Immature natural killer cell (primary cell): ENCODE measurements at regions not wholly inside any gene's neighbourhood (a gene's known extent, or its start where the extent isn't known, plus 50 kb on each side); places are given as distances from the start of the nearest gene placed in this dataset.

Experiments used
- DNase-seq, 3 donors: peaks; one replicate each; pipeline ENCODE4 v3.0.0; 2022; ENCODE audit warnings: mixed read lengths in 1 of 3
- H3K27ac Mint-ChIP-seq, 6 donors: one replicate each; pipeline ENCODE4 v1.8.0; 2020; ENCODE audit warnings: mixed read lengths in 6 of 6, mild to moderate bottlenecking in 5 of 6, inconsistent platforms in 4 of 6, moderate library complexity in 3 of 6
- H3K27me3 Mint-ChIP-seq, 3 donors: one replicate each; pipeline ENCODE4 v1.8.0; 2020 to 2021; ENCODE audit warnings: low read depth in 3 of 3, mild to moderate bottlenecking in 3 of 3, mixed read lengths in 3 of 3, moderate library complexity in 3 of 3, inconsistent platforms in 1 of 3
- H3K36me3 Mint-ChIP-seq, 3 donors: one replicate each; pipeline ENCODE4 v1.8.0; 2020; ENCODE audit warnings: mixed read lengths in 3 of 3, inconsistent platforms in 2 of 3, mild to moderate bottlenecking in 2 of 3
- H3K4me1 Mint-ChIP-seq, 2 donors: one replicate each; pipeline ENCODE4 v1.8.0; 2020; ENCODE audit warnings: inconsistent platforms in 2 of 2, mild to moderate bottlenecking in 2 of 2, mixed read lengths in 2 of 2, moderate library complexity in 1 of 2
- H3K4me3 Mint-ChIP-seq, 5 donors: one replicate each; pipeline ENCODE4 v1.8.0; 2020; ENCODE audit warnings: mild to moderate bottlenecking in 5 of 5, mixed read lengths in 5 of 5, inconsistent platforms in 3 of 5, moderate library complexity in 3 of 5
- H3K9me3 Mint-ChIP-seq, 6 donors: one replicate each; pipeline ENCODE4 v1.8.0; 2020; ENCODE audit warnings: mild to moderate bottlenecking in 6 of 6, mixed read lengths in 6 of 6, inconsistent platforms in 4 of 6, moderate library complexity in 3 of 6

DNA sequence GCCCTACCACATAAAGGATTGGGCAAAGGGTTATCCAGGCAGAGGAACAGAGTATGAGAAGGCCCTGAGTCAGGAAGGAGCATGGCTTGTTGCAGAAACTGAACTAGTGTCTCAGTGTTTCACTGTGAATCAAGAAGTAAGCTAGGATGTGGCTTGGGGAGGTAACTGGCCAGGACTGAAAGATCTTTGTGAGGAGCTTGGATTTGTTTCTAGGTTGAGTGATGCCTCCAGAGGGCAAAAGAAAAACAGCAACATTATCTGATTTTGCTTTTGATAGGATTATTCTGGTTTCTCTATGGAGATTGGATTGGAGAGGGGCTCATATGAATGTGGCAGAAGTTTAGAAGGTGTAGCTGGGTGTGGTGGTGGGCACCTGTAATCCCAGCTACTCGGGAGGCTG is 137.9 kb upstream of the HDAC9 start:
- H3K36me3 Mint-ChIP-seq, result no peaks in the 10 kb centered on the region
- no peaks in the 10 kb centered on the region for H3K9me3 Mint-ChIP-seq
- H3K27ac Mint-ChIP-seq, result peak overlapping the region in 1 of 6 donors; percentile 48
- H3K4me1 Mint-ChIP-seq, result peaks cover 6 to 16% of the 10 kb centered on the region in 2 donors
- H3K27me3 Mint-ChIP-seq, result peaks cover 0 to 2% (median 1%) of the 10 kb centered on the region in 3 donors
- no peak for DNase-seq
- no peak overlapping the region for H3K4me3 Mint-ChIP-seq

DNA sequence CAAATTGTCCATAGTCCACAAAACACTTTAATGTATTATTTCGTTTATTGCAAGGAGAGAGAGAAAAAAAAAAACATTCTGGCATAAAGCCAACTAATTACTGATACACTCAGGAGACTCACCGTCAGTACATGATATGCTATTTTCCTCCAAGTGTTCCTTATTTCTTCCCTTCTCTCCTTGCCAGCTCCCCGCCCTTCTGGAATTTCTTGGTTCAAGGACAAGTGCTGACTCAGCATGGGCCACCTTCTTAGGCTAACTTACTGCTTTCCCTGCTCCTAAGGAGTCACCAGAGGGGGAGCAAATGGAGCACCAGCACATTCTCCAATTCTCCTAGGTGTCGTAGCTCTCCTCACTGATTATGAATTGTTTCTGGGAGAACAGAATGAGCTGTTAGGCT is 133.8 kb upstream of the HDAC9 start:
- no peaks in the 10 kb centered on the region for H3K9me3 Mint-ChIP-seq

DNA sequence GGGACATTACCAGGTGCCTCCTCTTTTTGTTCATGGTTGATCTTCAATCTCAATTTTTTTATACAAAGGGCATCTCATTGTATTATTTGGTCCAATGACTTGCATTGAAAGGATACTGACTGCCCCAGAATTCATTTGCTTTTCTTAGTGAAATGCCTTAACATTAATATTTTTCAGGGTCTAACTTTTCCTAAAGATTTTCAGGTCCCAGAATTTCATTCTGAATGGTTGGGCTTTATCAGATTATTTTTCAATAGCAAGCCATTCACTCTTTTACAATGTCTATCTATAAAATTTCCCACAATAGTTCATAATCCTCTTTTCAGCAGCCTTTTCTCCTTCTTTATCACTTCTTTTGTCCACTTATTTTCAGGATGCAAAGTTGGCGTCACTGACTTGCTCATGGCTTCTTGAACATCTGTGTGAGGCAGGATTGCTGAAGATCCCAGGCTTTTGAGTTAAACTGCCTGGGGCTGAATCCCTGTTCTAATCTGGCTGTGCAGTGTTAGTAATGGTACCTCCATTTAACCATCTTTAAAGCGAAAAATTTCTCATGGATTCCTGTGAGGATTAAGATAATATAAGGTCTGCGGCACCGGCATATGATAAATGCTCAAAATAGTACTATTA is 131.7 kb upstream of the HDAC9 start:
- Mint-ChIP-seq H3K36me3 (no peaks in the 10 kb centered on the region), H3K9me3 (no peaks in the 10 kb centered on the region)

More for the DNA sequence above, 133.8 kb upstream of the HDAC9 start:
- Mint-ChIP-seq H3K4me3 (no peak overlapping the region), H3K36me3 (no peaks in the 10 kb centered on the region), H3K4me1 (no peaks in the 10 kb centered on the region), H3K27me3 (no peaks in the 10 kb centered on the region), H3K27ac (no peak overlapping the region)
- DNase-seq, result no peak

DNA sequence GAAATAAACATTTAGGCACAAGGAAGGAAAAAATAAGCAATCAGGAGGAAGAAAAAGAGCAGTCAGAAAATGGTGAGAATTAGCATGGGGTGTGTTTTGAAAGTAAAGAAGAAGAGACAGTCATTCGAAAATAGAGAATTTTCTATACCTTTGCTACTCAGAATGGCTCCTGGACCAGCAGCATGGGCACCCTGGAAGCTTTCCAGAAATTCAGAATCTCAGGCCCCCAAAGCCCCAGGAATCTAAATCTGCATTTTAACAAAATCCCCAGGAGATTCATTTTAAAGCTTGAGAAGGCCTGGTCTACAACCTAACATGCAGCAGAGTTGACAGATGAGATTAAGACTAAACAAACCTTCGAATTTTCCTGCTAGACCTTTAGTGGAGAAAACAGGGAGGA is 131.2 kb upstream of the HDAC9 start:
- Mint-ChIP-seq H3K27me3 (no peaks in the 10 kb centered on the region), H3K4me3 (no peak overlapping the region), H3K36me3 (no peaks in the 10 kb centered on the region), H3K4me1 (no peaks in the 10 kb centered on the region), H3K27ac (no peak overlapping the region), H3K9me3 (no peaks in the 10 kb centered on the region)
- DNase-seq, result no peak

More for the DNA sequence above, 131.7 kb upstream of the HDAC9 start:
- no peak overlapping the region for H3K4me3 Mint-ChIP-seq
- H3K27ac Mint-ChIP-seq, result no peak overlapping the region
- no peaks in the 10 kb centered on the region for H3K4me1 Mint-ChIP-seq
- no peak for DNase-seq
- no peaks in the 10 kb centered on the region for H3K27me3 Mint-ChIP-seq

DNA sequence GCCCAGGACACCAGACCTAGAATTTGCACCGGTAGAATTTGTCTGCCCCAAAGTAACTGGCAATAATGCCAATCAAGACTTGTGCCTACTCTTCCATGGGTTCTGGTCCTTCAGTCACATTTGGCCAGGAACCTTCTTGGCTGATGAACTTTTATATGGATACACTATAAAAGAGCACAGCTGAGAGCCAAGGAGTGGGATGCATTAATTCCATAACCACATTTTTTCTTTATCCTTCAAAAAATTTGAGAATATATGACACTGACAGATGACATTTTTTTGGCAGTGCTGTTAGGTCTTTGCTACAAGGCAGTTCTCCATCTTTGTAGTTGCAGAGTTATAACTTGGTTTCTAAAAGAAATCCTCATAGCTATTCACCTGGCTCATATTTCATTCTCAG is 129.2 kb upstream of the HDAC9 start:
- no peaks in the 10 kb centered on the region for H3K4me1 Mint-ChIP-seq
- no peak for DNase-seq
- H3K27me3 Mint-ChIP-seq, result no peaks in the 10 kb centered on the region
- H3K9me3 Mint-ChIP-seq, result no peaks in the 10 kb centered on the region
- no peak overlapping the region for H3K4me3 Mint-ChIP-seq
- peaks cover 0 to 7% (median 5%) of the 10 kb centered on the region in 3 donors for H3K36me3 Mint-ChIP-seq
- H3K27ac Mint-ChIP-seq, result no peak overlapping the region

DNA sequence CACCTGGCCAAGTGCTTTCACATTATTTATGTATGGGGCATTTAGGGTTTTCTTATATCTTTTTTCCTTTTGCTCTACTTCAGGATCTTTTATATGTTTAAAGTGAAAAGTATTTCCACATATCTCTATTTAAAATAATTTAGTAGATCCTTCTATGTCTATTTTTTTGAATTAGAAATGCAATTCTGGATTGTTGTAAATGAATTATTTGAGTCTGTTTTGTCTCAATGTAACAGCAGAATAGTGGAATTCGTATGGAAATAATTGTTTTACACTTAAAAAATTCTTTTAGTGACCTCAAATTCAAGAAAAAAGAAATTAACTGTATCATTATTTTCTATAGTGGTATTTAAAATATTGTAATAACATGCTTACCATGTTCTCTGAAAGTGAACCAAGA is 126.5 kb upstream of the HDAC9 start:
- Mint-ChIP-seq H3K27me3 (no peaks in the 10 kb centered on the region), H3K27ac (no peak overlapping the region), H3K36me3 (peaks cover 0 to 7% (median 5%) of the 10 kb centered on the region in 3 donors)

DNA sequence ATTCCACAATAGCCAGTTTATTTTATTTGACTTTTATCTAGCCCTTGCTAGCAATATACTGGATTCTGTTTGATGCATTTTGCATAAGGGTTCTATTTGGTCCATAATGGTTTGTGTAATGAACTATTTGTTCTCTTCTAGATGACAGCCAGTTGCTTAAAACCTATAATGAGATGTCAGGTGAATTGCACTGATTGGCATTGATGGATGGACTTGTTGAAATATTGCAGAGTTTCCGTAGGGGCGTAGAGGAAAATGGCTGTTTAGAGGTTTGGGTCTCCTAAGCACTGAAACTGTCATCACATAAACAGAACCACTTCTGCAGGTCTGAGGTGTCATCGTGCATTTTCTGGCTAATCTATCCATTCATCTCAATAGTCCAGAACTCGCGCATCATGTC is 124.9 kb upstream of the HDAC9 start:
- H3K4me1 Mint-ChIP-seq, result peaks cover 7 to 10% of the 10 kb centered on the region in 2 donors
- no peaks in the 10 kb centered on the region for H3K27me3 Mint-ChIP-seq
- H3K27ac Mint-ChIP-seq, result no peak overlapping the region
- no peak for DNase-seq
- H3K4me3 Mint-ChIP-seq, result no peak overlapping the region
- no peaks in the 10 kb centered on the region for H3K9me3 Mint-ChIP-seq
- peaks cover 0 to 7% (median 5%) of the 10 kb centered on the region in 3 donors for H3K36me3 Mint-ChIP-seq

More for the DNA sequence above, 126.5 kb upstream of the HDAC9 start:
- peaks cover 7 to 10% of the 10 kb centered on the region in 2 donors for H3K4me1 Mint-ChIP-seq
- no peak for DNase-seq
- no peak overlapping the region for H3K4me3 Mint-ChIP-seq
- H3K9me3 Mint-ChIP-seq, result no peaks in the 10 kb centered on the region

DNA sequence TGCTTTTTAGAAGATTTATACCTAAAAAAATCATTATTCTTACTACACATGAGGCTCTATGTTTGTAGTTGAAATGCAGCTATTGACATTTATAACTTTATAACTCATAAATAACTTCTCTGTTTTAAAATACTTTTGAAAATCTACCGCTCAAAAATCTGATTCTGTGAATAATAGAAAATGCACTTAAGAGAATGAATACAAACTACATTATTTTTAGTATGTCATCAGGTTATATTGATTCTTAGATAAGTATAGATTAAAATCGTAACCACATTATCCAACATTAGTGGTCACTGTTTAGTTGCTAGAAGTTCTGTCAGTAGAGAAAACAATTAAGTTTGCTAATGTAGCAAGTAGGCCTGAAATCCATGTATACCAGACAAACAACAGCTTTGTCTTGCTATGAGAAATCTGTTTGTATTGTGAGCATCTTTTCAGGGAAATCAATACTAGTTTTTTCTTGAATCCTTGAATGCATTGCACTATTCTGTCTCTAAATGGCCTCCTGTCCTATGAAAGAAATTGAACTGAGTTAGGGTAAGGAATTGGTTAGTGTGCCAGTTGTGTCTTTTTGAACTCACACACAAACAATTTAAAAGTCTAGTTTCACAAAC is 116.5 kb upstream of the HDAC9 start:
- no peak overlapping the region for H3K27ac Mint-ChIP-seq
- H3K36me3 Mint-ChIP-seq, result no peaks in the 10 kb centered on the region
- H3K4me3 Mint-ChIP-seq, result no peak overlapping the region
- H3K9me3 Mint-ChIP-seq, result no peaks in the 10 kb centered on the region
- DNase-seq, result no peak
- peaks cover 0 to 1% (median 0%) of the 10 kb centered on the region in 3 donors for H3K27me3 Mint-ChIP-seq
- H3K4me1 Mint-ChIP-seq, result no peaks in the 10 kb centered on the region

DNA sequence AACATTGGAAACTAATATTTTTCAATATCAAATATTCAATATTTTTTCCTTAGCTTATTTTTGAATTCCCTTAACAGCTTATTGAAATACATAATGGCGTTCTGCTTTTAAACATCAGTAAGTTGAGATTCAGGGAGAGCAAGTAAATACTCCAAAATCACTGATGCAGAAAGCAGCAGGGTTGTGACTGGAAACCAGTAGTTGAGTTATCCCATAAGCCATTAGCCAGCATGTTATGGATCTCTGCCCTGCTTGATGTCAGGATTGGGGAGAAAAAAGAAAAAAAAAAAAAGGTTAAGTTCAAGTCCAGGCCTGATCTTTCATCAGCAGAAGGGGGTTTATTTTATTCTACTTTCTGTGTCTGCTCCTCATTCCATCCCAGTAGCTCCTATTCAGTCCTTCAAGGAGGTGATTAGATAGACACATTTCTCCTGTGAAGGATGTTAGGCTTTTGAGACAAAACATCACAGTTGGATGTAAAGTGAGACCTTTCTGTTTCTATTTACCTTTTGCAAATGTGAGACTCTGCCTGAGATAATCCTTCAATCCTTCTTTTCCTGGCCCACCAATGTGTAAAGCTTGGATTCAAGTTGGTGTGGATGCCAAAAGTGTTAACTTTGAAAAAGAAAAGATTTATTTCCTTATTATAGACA is 110.9 kb upstream of the HDAC9 start:
- H3K9me3 Mint-ChIP-seq, result peaks cover 0 to 2% (median 0%) of the 10 kb centered on the region in 6 donors
- no peak overlapping the region for H3K4me3 Mint-ChIP-seq
- no peak overlapping the region for H3K27ac Mint-ChIP-seq
- H3K4me1 Mint-ChIP-seq, result peaks cover 13 to 14% of the 10 kb centered on the region in 2 donors
- H3K36me3 Mint-ChIP-seq, result no peaks in the 10 kb centered on the region
- peaks cover 0 to 3% (median 0%) of the 10 kb centered on the region in 3 donors for H3K27me3 Mint-ChIP-seq
- no peak for DNase-seq

DNA sequence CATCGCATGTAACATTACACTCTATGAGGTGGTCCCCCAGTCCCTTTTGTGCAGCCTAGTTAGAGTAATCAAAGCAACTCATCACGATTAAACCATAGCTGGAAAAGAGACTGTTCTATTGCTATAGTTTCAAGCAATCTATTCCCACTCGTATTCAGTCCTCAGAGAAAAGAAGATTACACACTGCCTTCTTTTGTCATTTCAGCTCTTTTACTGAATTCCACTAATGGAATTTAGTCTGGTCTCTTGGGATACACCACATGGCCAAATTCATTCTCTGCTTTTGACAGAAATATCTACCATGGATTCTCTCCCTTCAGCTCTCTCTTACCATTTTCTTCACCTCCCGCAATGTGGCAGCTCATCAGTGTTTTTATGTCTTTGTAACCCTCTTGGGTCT is 108.9 kb upstream of the HDAC9 start:
- Mint-ChIP-seq H3K4me1 (peaks cover 22 to 29% of the 10 kb centered on the region in 2 donors), H3K9me3 (peaks cover 0 to 2% (median 0%) of the 10 kb centered on the region in 6 donors), H3K27ac (no peak overlapping the region), H3K27me3 (peaks cover 0 to 3% (median 0%) of the 10 kb centered on the region in 3 donors), H3K36me3 (no peaks in the 10 kb centered on the region), H3K4me3 (no peak overlapping the region)
- no peak for DNase-seq

DNA sequence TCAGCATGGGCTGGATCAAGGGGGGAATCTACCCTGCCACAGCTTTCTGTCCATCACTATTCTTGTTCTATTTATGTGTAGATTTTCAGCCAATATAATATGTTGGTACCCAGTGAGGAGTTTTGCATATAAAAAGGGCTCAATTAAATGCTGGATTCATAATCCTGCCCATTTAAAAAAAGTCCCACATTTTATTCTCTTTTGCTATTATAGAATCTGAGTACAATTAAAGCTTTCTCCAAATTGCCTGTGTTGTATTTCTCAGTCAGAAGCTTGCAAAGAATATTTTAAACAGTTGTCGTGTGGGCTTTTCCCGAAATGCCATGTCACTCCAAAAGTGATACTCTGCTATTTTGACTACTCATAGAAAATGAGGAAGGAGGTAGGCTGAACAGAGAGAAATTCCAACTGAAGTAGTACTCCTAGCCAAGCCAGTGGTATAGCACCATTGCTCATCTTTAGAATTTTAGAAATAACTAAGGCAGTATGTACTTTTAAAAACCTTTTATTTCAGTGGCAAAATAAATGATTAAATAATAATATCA is 108.3 kb upstream of the HDAC9 start:
- DNase-seq, result no peak
- H3K27me3 Mint-ChIP-seq, result peaks cover 0 to 3% (median 0%) of the 10 kb centered on the region in 3 donors
- peaks cover 0 to 2% (median 0%) of the 10 kb centered on the region in 6 donors for H3K9me3 Mint-ChIP-seq
- H3K4me3 Mint-ChIP-seq, result no peak overlapping the region
- H3K36me3 Mint-ChIP-seq, result no peaks in the 10 kb centered on the region
- no peak overlapping the region for H3K27ac Mint-ChIP-seq
- peaks cover 22 to 35% of the 10 kb centered on the region in 2 donors for H3K4me1 Mint-ChIP-seq

DNA sequence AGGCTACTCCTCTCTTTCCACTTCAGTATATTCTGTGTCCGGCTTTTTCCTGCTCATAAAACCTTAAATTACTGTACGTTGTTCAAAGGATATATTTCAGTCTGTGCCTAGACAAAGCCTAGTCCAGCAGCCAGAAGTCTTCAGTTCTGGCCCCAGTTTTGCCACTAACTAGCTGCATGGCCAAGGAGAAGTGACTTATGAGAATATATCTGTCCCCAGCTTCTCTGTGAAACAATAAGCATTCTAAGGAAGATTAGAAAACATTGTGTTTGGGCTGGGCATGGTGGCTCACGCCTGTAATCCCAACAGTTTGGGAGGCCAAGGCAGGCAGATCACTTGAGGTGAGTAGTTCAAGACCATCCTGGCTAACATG is 105.0 kb upstream of the HDAC9 start:
- no peak for DNase-seq
- Mint-ChIP-seq H3K4me3 (no peak overlapping the region), H3K27me3 (peaks cover 0 to 2% (median 1%) of the 10 kb centered on the region in 3 donors), H3K9me3 (peaks cover 0 to 4% (median 0%) of the 10 kb centered on the region in 6 donors), H3K27ac (peak overlapping the region in 1 of 6 donors; percentile 23), H3K36me3 (peaks cover 0 to 3% (median 0%) of the 10 kb centered on the region in 3 donors), H3K4me1 (peaks cover 26 to 52% of the 10 kb centered on the region in 2 donors)

DNA sequence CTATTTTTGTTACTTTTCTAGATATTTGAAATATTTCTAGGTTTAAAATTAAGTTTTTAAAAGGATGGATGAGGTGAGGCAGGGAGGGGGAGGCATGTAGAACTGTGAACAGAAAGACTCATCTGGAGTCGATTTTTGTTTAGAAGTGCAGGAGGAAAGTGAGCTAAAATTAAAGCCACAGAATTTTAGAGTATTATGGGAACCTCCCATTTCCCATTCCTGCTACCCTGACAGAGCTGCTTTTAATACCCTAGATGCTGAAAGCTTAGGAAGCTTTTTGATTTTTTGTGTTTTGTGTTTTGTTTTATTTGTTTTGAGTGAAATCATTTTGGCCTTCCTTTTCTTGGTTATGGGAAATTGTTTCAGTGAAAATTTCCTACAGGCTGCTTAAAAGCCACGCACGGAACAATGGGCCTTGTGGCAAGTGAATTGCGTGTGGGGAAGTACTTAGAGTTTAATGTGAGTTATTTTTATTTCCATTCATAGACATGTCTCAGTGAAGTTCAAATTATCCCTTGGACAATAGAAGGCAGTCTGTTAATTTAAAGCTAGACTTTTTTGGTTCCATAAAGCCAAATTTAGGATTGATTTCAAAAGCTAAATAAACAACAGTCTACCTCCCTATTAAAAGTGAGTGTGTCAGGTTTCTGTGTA is 102.0 kb upstream of the HDAC9 start:
- no peak overlapping the region for H3K27ac Mint-ChIP-seq
- DNase-seq, result no peak
- peaks cover 0 to 3% (median 0%) of the 10 kb centered on the region in 3 donors for H3K36me3 Mint-ChIP-seq
- peaks cover 21 to 45% of the 10 kb centered on the region in 2 donors for H3K4me1 Mint-ChIP-seq
- no peak overlapping the region for H3K4me3 Mint-ChIP-seq
- peaks cover 0 to 4% (median 0%) of the 10 kb centered on the region in 6 donors for H3K9me3 Mint-ChIP-seq
- peaks cover 0 to 2% (median 1%) of the 10 kb centered on the region in 3 donors for H3K27me3 Mint-ChIP-seq
